ENCODE measurements at regions not wholly inside any gene's neighbourhood (a gene's known extent, or its start where the extent isn't known, plus 50 kb on each side); places are given as distances from the start of the nearest gene placed in this dataset.

GRCh38 chr9:124179196-124180071 is 78.3 kb upstream of the NEK6 start:
- DNase-seq: no peak

GRCh38 chr9:124180557-124180956 is 77.2 kb upstream of the NEK6 start:
- DNase-seq: no peak

GRCh38 chr9:124182741-124183140 is 75.0 kb upstream of the NEK6 start:
- no peak for DNase-seq

GRCh38 chr9:124183772-124184171 is 74.0 kb upstream of the NEK6 start:
- DNase-seq: no peak

GRCh38 chr9:124185413-124185812 is 72.3 kb upstream of the NEK6 start:
- no peak for DNase-seq

- no peak for DNase-seq
Measured at GRCh38 chr9:124187311-124187710, 70.4 kb upstream of the NEK6 start.

- DNase-seq: no peak
Measured at GRCh38 chr9:124188331-124189110, 69.2 kb upstream of the NEK6 start.

GRCh38 chr9:124190761-124191160 is 67.0 kb upstream of the NEK6 start:
- DNase-seq: no peak

- DNase-seq: no peak
Measured at GRCh38 chr9:124191691-124192395, 65.9 kb upstream of the NEK6 start.

- no peak for DNase-seq
Measured at GRCh38 chr9:124196814-124197176, 61.0 kb upstream of the NEK6 start.

- peak; percentile 91 for DNase-seq
Measured at GRCh38 chr9:124197177-124198095, 60.3 kb upstream of the NEK6 start.

- no peak for DNase-seq
Measured at GRCh38 chr9:124198331-124198730, 59.4 kb upstream of the NEK6 start.

GRCh38 chr9:124198948-124199347 is 58.8 kb upstream of the NEK6 start:
- no peak for DNase-seq

GRCh38 chr9:124199474-124199873 is 58.3 kb upstream of the NEK6 start:
- DNase-seq: no peak

GRCh38 chr9:124202447-124202971 is 55.2 kb upstream of the NEK6 start:
- peak; percentile 98 for DNase-seq

GRCh38 chr9:124205686-124206352 is 51.9 kb upstream of the NEK6 start:
- DNase-seq: peak; percentile 17

- DNase-seq: no peak
Measured at GRCh38 chr9:124206391-124206790, 51.4 kb upstream of the NEK6 start.

All from OCI-M1 (cell line).